Colonic mucosa (tissue), 4 donors: ENCODE measurements at regions not wholly inside any gene's neighbourhood (a gene's known extent, or its start where the extent isn't known, plus 50 kb on each side); places are given as distances from the start of the nearest gene placed in this dataset.

Experiments used
- DNase-seq: peaks from one replicate; pipeline ENCODE4 v3.0.0-alpha.2; 2020
- H3K27ac ChIP-seq: fragments of 200-600 bp; one replicate; pipeline ENCODE4 v1.8.0; 2021
- H3K27me3 ChIP-seq: fragments of 200-600 bp; one replicate; pipeline ENCODE4 v1.8.0; 2021
- H3K36me3 ChIP-seq: fragments of 200-600 bp; one replicate; pipeline ENCODE4 v1.8.0; 2021
- H3K4me1 ChIP-seq: fragments of 200-600 bp; one replicate; pipeline ENCODE4 v1.8.0; 2021; ENCODE audit warnings: mild to moderate bottlenecking
- H3K4me3 ChIP-seq: fragments of 200-600 bp; one replicate; pipeline ENCODE4 v1.8.0; 2021
- H3K9ac ChIP-seq, 2 donors: one replicate each; pipeline ENCODE4 v1.7.0; 2013; ENCODE audit warnings: control low read depth in 2 of 2, low read depth in 2 of 2, low read length in 2 of 2
- H3K9me3 ChIP-seq: fragments of 200-600 bp; one replicate; pipeline ENCODE4 v1.8.0; 2021
- intact Hi-C: fragments of 100-400 bp; cut with DNase I; formaldehyde crosslinking; loops from one replicate; pipeline ENCODE4 v1.14.1; 2022
- TF ChIP-seq, protein P1 (sequence below): fragments of 200-600 bp; IDR thresholded peaks from one replicate; pipeline ENCODE4 v1.8.0; 2022; ENCODE audit warnings: antibody characterized with exemption, mild to moderate bottlenecking
- donor health status: healthy.
- donor health status: DM: no; HTN: no; CAD: no.
- donor health status: DM: no; HTN: no; CAD: no.

GRCh38 chr5:166262395-166262794 lies 2029.0 kb upstream of the WWC1 start:
- Histone ChIP-seq H3K9me3 (no peaks in the 10 kb centered on the region), H3K4me1 (no peaks in the 10 kb centered on the region), H3K36me3 (no peaks in the 10 kb centered on the region), H3K9ac (no peak overlapping the region), H3K27ac (no peak overlapping the region), H3K4me3 (no peak overlapping the region), H3K27me3 (no peaks in the 10 kb centered on the region)
- TF ChIP-seq, protein P1, sequence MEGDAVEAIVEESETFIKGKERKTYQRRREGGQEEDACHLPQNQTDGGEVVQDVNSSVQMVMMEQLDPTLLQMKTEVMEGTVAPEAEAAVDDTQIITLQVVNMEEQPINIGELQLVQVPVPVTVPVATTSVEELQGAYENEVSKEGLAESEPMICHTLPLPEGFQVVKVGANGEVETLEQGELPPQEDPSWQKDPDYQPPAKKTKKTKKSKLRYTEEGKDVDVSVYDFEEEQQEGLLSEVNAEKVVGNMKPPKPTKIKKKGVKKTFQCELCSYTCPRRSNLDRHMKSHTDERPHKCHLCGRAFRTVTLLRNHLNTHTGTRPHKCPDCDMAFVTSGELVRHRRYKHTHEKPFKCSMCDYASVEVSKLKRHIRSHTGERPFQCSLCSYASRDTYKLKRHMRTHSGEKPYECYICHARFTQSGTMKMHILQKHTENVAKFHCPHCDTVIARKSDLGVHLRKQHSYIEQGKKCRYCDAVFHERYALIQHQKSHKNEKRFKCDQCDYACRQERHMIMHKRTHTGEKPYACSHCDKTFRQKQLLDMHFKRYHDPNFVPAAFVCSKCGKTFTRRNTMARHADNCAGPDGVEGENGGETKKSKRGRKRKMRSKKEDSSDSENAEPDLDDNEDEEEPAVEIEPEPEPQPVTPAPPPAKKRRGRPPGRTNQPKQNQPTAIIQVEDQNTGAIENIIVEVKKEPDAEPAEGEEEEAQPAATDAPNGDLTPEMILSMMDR: no peak
- intact Hi-C loops: no loop called here
- DNase-seq: no peak

DNA sequence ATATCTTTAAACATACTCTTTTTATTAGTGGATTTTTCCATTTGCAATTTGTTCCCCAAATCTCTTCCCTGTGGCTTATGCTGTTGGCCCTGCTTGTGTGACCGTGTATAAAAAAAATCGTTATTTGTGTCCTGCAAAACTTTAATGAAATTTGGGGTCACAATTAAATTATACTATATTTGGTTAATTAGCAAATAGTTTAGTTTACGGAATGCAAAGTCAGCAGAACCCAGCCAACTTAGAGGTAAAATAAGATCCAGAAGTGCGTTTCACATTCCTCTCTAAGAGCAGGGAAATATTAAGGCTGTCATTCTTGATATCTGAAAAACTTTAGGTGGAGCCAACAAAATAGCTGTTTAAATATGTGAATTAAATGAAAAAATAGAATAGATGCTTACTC lies 2023.5 kb upstream of the WWC1 start:
- no peak overlapping the region for H3K9ac ChIP-seq
- H3K27me3 ChIP-seq: no peaks in the 10 kb centered on the region

GRCh38 chr5:166270712-166271111 lies 2020.7 kb upstream of the WWC1 start:
- H3K4me1 ChIP-seq: no peaks in the 10 kb centered on the region
- no peak overlapping the region for H3K4me3 ChIP-seq
- H3K36me3 ChIP-seq: no peaks in the 10 kb centered on the region
- H3K9ac ChIP-seq: no peak overlapping the region
- no peaks in the 10 kb centered on the region for H3K9me3 ChIP-seq
- TF ChIP-seq, protein P1: no peak
- DNase-seq: no peak
- intact Hi-C loops: no loop called here
- H3K27me3 ChIP-seq: no peaks in the 10 kb centered on the region
- no peak overlapping the region for H3K27ac ChIP-seq

More for the DNA sequence above, 2023.5 kb upstream of the WWC1 start:
- Histone ChIP-seq H3K4me3 (no peak overlapping the region), H3K9me3 (no peaks in the 10 kb centered on the region), H3K4me1 (no peaks in the 10 kb centered on the region), H3K36me3 (no peaks in the 10 kb centered on the region), H3K27ac (no peak overlapping the region)
- TF ChIP-seq, protein P1: no peak
- no peak for DNase-seq
- intact Hi-C loops: no loop called here

DNA sequence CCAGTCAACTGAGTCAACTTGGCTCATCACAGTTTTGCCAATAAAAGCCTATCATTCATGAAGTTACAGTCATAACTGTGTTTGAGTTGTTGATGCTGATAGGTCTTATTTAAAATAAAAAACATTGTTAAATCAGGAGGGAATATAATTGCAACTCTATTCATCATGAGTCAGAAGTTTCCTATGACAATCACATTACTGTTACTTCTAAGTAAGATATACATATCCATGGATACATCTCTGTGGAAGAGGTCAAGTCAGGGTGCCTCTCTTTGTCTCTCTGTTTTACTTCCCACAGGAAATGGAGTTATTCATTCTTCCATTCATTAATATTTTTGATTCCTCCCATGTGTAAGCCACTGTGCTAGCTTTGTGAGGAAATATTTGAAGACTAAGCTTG lies 2015.4 kb upstream of the WWC1 start:
- intact Hi-C loops: no loop called here
- H3K27me3 ChIP-seq: no peaks in the 10 kb centered on the region
- no peaks in the 10 kb centered on the region for H3K4me1 ChIP-seq
- no peaks in the 10 kb centered on the region for H3K9me3 ChIP-seq
- no peak overlapping the region for H3K4me3 ChIP-seq
- no peak for DNase-seq
- TF ChIP-seq, protein P1: no peak
- H3K27ac ChIP-seq: no peak overlapping the region
- H3K36me3 ChIP-seq: no peaks in the 10 kb centered on the region
- no peak overlapping the region for H3K9ac ChIP-seq

GRCh38 chr5:166279828-166280227 lies 2011.6 kb upstream of the WWC1 start:
- H3K27me3 ChIP-seq: no peaks in the 10 kb centered on the region
- no peak overlapping the region for H3K9ac ChIP-seq
- H3K9me3 ChIP-seq: no peaks in the 10 kb centered on the region
- intact Hi-C loops: no loop called here
- no peaks in the 10 kb centered on the region for H3K4me1 ChIP-seq
- no peak for DNase-seq
- H3K4me3 ChIP-seq: no peak overlapping the region
- TF ChIP-seq, protein P1: no peak
- H3K36me3 ChIP-seq: no peaks in the 10 kb centered on the region
- H3K27ac ChIP-seq: no peak overlapping the region

GRCh38 chr5:166281433-166281832 lies 2010.0 kb upstream of the WWC1 start:
- TF ChIP-seq, protein P1: no peak
- Histone ChIP-seq H3K36me3 (no peaks in the 10 kb centered on the region), H3K4me3 (no peak overlapping the region), H3K4me1 (no peaks in the 10 kb centered on the region), H3K9me3 (no peaks in the 10 kb centered on the region), H3K27me3 (no peaks in the 10 kb centered on the region), H3K27ac (no peak overlapping the region), H3K9ac (no peak overlapping the region)
- DNase-seq: no peak
- intact Hi-C loops: no loop called here
